ENCODE measurements at regions not wholly inside any gene's neighbourhood (a gene's known extent, or its start where the extent isn't known, plus 50 kb on each side); places are given as distances from the start of the nearest gene placed in this dataset. TPM values are rescaled to one million over a fixed set of nuclear protein-coding genes. Genes with fewer than 3 reads are reported as not detected.

- Histone ChIP-seq H3K36me3 (ENCODE audit: insufficient read depth, low read length, poor library complexity, severe bottlenecking) (no peaks in the 10 kb centered on the region), H3K27me3 (replicated peaks; ENCODE audit: insufficient read depth, low read depth, low read length, poor library complexity) (no peaks in the 10 kb centered on the region), H3K27ac (ENCODE audit: low read depth, low read length, poor library complexity, severe bottlenecking) (no peak overlapping the region), H3K4me3 (ENCODE audit: low read depth, low read length, poor library complexity, severe bottlenecking) (no peak overlapping the region), H3K4me1 (ENCODE audit: insufficient read depth, low read length, poor library complexity, severe bottlenecking) (no peaks in the 10 kb centered on the region), H3K9me3 (ENCODE audit: low read depth, low read length, poor library complexity, severe bottlenecking) (no peaks in the 10 kb centered on the region)
- intact Hi-C loops (cut with micrococcal nuclease; ENCODE audit: unreplicated experiment): no loop called here
- DNase-seq (ENCODE audit: low spot score): no peak
- TF ChIP-seq, protein P1, sequence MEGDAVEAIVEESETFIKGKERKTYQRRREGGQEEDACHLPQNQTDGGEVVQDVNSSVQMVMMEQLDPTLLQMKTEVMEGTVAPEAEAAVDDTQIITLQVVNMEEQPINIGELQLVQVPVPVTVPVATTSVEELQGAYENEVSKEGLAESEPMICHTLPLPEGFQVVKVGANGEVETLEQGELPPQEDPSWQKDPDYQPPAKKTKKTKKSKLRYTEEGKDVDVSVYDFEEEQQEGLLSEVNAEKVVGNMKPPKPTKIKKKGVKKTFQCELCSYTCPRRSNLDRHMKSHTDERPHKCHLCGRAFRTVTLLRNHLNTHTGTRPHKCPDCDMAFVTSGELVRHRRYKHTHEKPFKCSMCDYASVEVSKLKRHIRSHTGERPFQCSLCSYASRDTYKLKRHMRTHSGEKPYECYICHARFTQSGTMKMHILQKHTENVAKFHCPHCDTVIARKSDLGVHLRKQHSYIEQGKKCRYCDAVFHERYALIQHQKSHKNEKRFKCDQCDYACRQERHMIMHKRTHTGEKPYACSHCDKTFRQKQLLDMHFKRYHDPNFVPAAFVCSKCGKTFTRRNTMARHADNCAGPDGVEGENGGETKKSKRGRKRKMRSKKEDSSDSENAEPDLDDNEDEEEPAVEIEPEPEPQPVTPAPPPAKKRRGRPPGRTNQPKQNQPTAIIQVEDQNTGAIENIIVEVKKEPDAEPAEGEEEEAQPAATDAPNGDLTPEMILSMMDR (conservative IDR thresholded peaks at IDR 0.05; ENCODE audit: low read depth, low read length): no peak
- no peak for TF ChIP-seq EZH2 (IDR thresholded peaks at IDR 0.05; ENCODE audit: borderline replicate concordance, low read depth, low read length, poor library complexity, severe bottlenecking)
- ChIA-PET CTCF (no interaction called here), POLR2A (ENCODE audit: low non-redundant PET) (no interaction called here)
- BruUV-seq (replicated peaks): no TSS peak
Measured at GRCh38 chr16:77133706-77134105, 57.3 kb upstream of the MON1B start.

DNA sequence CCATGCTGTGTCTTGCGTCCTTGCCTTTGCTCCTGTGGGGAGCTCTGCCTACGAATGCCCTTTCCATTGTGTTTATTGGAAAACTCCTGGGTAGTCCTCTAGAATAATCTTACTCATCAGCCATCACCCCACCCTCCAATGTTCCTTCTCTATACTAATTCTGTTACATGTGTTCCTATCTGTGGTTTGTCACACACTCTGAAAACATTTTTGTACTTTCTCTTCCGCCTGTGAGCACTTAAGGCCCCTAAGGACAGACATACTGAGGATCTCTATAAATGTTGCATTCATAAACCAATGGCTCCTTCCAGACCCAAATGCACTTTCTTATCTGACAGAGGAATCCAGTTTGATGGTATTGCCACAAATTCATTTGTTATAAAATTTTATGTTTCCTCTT lies 53.9 kb upstream of the MON1B start:
- intact Hi-C loops (cut with micrococcal nuclease; ENCODE audit: unreplicated experiment): no loop called here
- no peak for TF ChIP-seq EZH2 (IDR thresholded peaks at IDR 0.05; ENCODE audit: borderline replicate concordance, low read depth, low read length, poor library complexity, severe bottlenecking)

More for the DNA sequence above, 53.9 kb upstream of the MON1B start:
- no peaks in the 10 kb centered on the region for H3K36me3 ChIP-seq (ENCODE audit: insufficient read depth, low read length, poor library complexity, severe bottlenecking)
- no peaks in the 10 kb centered on the region for H3K4me1 ChIP-seq (ENCODE audit: insufficient read depth, low read length, poor library complexity, severe bottlenecking)
- no peaks in the 10 kb centered on the region for H3K27me3 ChIP-seq (replicated peaks; ENCODE audit: insufficient read depth, low read depth, low read length, poor library complexity)
- ChIA-PET POLR2A (ENCODE audit: low non-redundant PET) (no interaction called here), CTCF (no interaction called here)
- no peak for DNase-seq (ENCODE audit: low spot score)
- no peaks in the 10 kb centered on the region for H3K9me3 ChIP-seq (ENCODE audit: low read depth, low read length, poor library complexity, severe bottlenecking)
- BruUV-seq (replicated peaks): no TSS peak
- no peak overlapping the region for H3K27ac ChIP-seq (ENCODE audit: low read depth, low read length, poor library complexity, severe bottlenecking)
- H3K4me3 ChIP-seq (ENCODE audit: low read depth, low read length, poor library complexity, severe bottlenecking): no peak overlapping the region

Small RNA genes lying in the stretch of these regions (microRNA-seq; reads per million reads assigned to microRNA genes)
- not detected for gene MIR4719
